ENCODE measurements at regions not wholly inside any gene's neighbourhood (a gene's known extent, or its start where the extent isn't known, plus 50 kb on each side); places are given as distances from the start of the nearest gene placed in this dataset.

DNA sequence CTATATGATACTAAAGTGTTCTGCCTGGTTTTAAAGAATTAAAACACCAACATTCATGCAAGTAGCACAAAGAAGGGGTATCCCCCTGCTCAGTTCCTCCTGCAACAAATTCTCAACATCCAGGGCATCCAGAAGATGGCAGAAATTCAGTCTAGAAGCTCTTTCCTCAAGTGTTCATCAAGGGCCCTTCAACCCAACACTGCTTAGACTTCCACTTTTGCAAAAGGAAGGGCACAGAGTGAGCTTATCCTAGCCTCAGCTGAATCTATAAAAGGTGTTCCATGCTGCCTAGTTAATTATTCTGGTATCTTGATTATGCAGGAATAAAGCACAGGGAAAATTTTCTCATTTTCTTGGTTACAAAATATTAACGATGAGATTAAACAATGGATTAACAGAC is 275.8 kb upstream of the CRIM1 start (continued):
- TF ChIP-seq, protein P1, sequence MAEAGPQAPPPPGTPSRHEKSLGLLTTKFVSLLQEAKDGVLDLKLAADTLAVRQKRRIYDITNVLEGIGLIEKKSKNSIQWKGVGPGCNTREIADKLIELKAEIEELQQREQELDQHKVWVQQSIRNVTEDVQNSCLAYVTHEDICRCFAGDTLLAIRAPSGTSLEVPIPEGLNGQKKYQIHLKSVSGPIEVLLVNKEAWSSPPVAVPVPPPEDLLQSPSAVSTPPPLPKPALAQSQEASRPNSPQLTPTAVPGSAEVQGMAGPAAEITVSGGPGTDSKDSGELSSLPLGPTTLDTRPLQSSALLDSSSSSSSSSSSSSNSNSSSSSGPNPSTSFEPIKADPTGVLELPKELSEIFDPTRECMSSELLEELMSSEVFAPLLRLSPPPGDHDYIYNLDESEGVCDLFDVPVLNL (CRISPR knock-in tag; IDR thresholded peaks at IDR 0.05; ENCODE audit: borderline replicate concordance, low read depth), result no peak
- TF ChIP-seq JAZF1 (CRISPR knock-in tag; IDR thresholded peaks at IDR 0.05), result no peak
- TF ChIP-seq, protein P2, sequence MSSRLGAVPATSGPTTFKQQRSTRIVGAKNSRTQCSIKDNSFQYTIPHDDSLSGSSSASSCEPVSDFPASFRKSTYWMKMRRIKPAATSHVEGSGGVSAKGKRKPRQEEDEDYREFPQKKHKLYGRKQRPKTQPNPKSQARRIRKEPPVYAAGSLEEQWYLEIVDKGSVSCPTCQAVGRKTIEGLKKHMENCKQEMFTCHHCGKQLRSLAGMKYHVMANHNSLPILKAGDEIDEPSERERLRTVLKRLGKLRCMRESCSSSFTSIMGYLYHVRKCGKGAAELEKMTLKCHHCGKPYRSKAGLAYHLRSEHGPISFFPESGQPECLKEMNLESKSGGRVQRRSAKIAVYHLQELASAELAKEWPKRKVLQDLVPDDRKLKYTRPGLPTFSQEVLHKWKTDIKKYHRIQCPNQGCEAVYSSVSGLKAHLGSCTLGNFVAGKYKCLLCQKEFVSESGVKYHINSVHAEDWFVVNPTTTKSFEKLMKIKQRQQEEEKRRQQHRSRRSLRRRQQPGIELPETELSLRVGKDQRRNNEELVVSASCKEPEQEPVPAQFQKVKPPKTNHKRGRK (CRISPR knock-in tag; IDR thresholded peaks at IDR 0.05; ENCODE audit: borderline replicate concordance), result no peak
- TF ChIP-seq, protein P3, sequence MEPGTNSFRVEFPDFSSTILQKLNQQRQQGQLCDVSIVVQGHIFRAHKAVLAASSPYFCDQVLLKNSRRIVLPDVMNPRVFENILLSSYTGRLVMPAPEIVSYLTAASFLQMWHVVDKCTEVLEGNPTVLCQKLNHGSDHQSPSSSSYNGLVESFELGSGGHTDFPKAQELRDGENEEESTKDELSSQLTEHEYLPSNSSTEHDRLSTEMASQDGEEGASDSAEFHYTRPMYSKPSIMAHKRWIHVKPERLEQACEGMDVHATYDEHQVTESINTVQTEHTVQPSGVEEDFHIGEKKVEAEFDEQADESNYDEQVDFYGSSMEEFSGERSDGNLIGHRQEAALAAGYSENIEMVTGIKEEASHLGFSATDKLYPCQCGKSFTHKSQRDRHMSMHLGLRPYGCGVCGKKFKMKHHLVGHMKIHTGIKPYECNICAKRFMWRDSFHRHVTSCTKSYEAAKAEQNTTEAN (CRISPR knock-in tag; IDR thresholded peaks at IDR 0.05), result no peak
- TF ChIP-seq NFYB (CRISPR knock-in tag; conservative IDR thresholded peaks at IDR 0.05; ENCODE audit: low read depth), result no peak
- TF ChIP-seq SMAD3 (CRISPR knock-in tag; IDR thresholded peaks at IDR 0.05; ENCODE audit: borderline replicate concordance), result no peak
- TF ChIP-seq ZNF423 (CRISPR knock-in tag; IDR thresholded peaks at IDR 0.05), result no peak
- TF ChIP-seq, protein P4, sequence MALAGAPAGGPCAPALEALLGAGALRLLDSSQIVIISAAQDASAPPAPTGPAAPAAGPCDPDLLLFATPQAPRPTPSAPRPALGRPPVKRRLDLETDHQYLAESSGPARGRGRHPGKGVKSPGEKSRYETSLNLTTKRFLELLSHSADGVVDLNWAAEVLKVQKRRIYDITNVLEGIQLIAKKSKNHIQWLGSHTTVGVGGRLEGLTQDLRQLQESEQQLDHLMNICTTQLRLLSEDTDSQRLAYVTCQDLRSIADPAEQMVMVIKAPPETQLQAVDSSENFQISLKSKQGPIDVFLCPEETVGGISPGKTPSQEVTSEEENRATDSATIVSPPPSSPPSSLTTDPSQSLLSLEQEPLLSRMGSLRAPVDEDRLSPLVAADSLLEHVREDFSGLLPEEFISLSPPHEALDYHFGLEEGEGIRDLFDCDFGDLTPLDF (CRISPR knock-in tag; IDR thresholded peaks at IDR 0.05), result no peak
- no peak for TF ChIP-seq TEAD4 (CRISPR knock-in tag; IDR thresholded peaks at IDR 0.05)
- TF ChIP-seq, protein P5, sequence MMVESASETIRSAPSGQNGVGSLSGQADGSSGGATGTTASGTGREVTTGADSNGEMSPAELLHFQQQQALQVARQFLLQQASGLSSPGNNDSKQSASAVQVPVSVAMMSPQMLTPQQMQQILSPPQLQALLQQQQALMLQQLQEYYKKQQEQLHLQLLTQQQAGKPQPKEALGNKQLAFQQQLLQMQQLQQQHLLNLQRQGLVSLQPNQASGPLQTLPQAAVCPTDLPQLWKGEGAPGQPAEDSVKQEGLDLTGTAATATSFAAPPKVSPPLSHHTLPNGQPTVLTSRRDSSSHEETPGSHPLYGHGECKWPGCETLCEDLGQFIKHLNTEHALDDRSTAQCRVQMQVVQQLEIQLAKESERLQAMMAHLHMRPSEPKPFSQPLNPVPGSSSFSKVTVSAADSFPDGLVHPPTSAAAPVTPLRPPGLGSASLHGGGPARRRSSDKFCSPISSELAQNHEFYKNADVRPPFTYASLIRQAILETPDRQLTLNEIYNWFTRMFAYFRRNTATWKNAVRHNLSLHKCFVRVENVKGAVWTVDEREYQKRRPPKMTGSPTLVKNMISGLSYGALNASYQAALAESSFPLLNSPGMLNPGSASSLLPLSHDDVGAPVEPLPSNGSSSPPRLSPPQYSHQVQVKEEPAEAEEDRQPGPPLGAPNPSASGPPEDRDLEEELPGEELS (CRISPR knock-in tag; IDR thresholded peaks at IDR 0.05), result no peak
- no peak for TF ChIP-seq ZNF396 (CRISPR knock-in tag; IDR thresholded peaks at IDR 0.05; ENCODE audit: borderline replicate concordance)

DNA sequence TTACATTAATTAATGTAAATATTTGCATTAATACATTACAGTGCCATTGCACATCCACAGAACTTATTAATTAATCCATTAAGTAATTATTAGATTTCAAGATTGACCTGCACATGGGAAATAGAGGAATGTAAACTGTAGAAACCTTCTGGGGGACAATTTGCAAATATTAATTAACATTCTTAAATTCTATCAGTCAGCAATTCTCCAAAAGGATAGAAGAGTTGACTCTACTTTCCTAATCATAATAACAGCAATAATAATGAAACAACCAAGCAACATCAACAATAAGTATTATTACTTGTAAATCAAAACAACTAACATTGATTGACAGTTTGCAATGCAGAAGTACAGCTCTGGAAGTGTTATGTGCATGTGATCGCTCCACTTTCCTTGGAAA is 281.6 kb upstream of the CRIM1 start:
- ATAC-seq (no peak), DNase-seq (ENCODE audit: low spot score) (no peak)
- H3K36me3 Mint-ChIP-seq, result no peaks in the 10 kb centered on the region
- POLR2A ChIA-PET, result no interaction called here
- H3K4me3 Mint-ChIP-seq, result no peak overlapping the region
- H3K9me3 Mint-ChIP-seq, result peaks cover 2% of the 10 kb centered on the region; the same call in 1 of the 2 replicates
- no peaks in the 10 kb centered on the region for H3K27me3 Mint-ChIP-seq (ENCODE audit: low read depth)
- H3K4me1 Mint-ChIP-seq, result peaks cover 14% of the 10 kb centered on the region
- no peak overlapping the region for H3K27ac Mint-ChIP-seq
- CTCF ChIA-PET, result no interaction called here
- TF ChIP-seq, protein P1 (CRISPR knock-in tag; IDR thresholded peaks at IDR 0.05; ENCODE audit: borderline replicate concordance, low read depth), result no peak
- TF ChIP-seq, protein P6, sequence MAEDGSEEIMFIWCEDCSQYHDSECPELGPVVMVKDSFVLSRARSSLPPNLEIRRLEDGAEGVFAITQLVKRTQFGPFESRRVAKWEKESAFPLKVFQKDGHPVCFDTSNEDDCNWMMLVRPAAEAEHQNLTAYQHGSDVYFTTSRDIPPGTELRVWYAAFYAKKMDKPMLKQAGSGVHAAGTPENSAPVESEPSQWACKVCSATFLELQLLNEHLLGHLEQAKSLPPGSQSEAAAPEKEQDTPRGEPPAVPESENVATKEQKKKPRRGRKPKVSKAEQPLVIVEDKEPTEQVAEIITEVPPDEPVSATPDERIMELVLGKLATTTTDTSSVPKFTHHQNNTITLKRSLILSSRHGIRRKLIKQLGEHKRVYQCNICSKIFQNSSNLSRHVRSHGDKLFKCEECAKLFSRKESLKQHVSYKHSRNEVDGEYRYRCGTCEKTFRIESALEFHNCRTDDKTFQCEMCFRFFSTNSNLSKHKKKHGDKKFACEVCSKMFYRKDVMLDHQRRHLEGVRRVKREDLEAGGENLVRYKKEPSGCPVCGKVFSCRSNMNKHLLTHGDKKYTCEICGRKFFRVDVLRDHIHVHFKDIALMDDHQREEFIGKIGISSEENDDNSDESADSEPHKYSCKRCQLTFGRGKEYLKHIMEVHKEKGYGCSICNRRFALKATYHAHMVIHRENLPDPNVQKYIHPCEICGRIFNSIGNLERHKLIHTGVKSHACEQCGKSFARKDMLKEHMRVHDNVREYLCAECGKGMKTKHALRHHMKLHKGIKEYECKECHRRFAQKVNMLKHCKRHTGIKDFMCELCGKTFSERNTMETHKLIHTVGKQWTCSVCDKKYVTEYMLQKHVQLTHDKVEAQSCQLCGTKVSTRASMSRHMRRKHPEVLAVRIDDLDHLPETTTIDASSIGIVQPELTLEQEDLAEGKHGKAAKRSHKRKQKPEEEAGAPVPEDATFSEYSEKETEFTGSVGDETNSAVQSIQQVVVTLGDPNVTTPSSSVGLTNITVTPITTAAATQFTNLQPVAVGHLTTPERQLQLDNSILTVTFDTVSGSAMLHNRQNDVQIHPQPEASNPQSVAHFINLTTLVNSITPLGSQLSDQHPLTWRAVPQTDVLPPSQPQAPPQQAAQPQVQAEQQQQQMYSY (CRISPR knock-in tag; IDR thresholded peaks at IDR 0.05), result no peak
- TF ChIP-seq NR3C1 (CRISPR knock-in tag; conservative IDR thresholded peaks at IDR 0.05; ENCODE audit: low read depth) (no peak), CBFB (CRISPR knock-in tag; IDR thresholded peaks at IDR 0.05; ENCODE audit: low read depth) (no peak), SMAD3 (CRISPR knock-in tag; IDR thresholded peaks at IDR 0.05; ENCODE audit: borderline replicate concordance) (no peak), PRRX2 (CRISPR knock-in tag; IDR thresholded peaks at IDR 0.05) (no peak), GTF2I (CRISPR knock-in tag; conservative IDR thresholded peaks at IDR 0.05) (no peak), ETV6 (CRISPR knock-in tag; IDR thresholded peaks at IDR 0.05) (no peak), ZNF671 (CRISPR knock-in tag; IDR thresholded peaks at IDR 0.05) (no peak)
- TF ChIP-seq, protein P2 (CRISPR knock-in tag; IDR thresholded peaks at IDR 0.05; ENCODE audit: borderline replicate concordance), result no peak
- TF ChIP-seq, protein P4 (CRISPR knock-in tag; IDR thresholded peaks at IDR 0.05), result no peak

Measured in WTC11 (cell line).